Fibroblast of lung (primary cell): ENCODE measurements at regions not wholly inside any gene's neighbourhood (a gene's known extent, or its start where the extent isn't known, plus 50 kb on each side); places are given as distances from the start of the nearest gene placed in this dataset.

Source experiments
- DNase-seq, 2 donors: peaks; one replicate each; pipeline versions ENCODE4 v3.0.0 to v3.0.0-alpha.2; 2010; ENCODE audit warnings: low read depth in 2 of 2
- H2AFZ ChIP-seq: 2 replicates; pipeline ENCODE4 v1.5.1; 2012; ENCODE audit warnings: low read length, control low read depth, inconsistent platforms
- H3K27ac ChIP-seq: 2 replicates; pipeline ENCODE4 v1.5.1; 2011; ENCODE audit warnings: low read length, control low read depth; ENCODE audit not compliant: insufficient read depth
- H3K27me3 ChIP-seq: 2 replicates; pipeline ENCODE4 v1.5.1; 2011; ENCODE audit warnings: mild to moderate bottlenecking, low read length; ENCODE audit not compliant: control insufficient read depth, insufficient read depth
- H3K36me3 ChIP-seq: 2 replicates; pipeline ENCODE4 v1.5.1; 2011; ENCODE audit warnings: low read length; ENCODE audit not compliant: control insufficient read depth, insufficient read depth
- H3K4me1 ChIP-seq: 2 replicates; pipeline ENCODE4 v1.5.1; 2011; ENCODE audit warnings: low read length; ENCODE audit not compliant: control insufficient read depth, insufficient read depth; ENCODE audit errors: extremely low read depth
- H3K4me2 ChIP-seq: 2 replicates; pipeline ENCODE4 v1.5.1; 2011; ENCODE audit warnings: low read length, control low read depth; ENCODE audit not compliant: insufficient read depth; ENCODE audit errors: extremely low read depth
- H3K4me3 ChIP-seq, 4 experiments: fragments of 200-600 bp in 1 of 4; sonication (generic) in 1 of 4; replicated peaks in 1 of 4; 2 replicates each; pipeline ENCODE4 v1.5.1; 2011 to 2016; ENCODE audit warnings: low read length in 4 of 4, low read depth in 3 of 4, mild to moderate bottlenecking in 3 of 4, control low read depth in 2 of 4, inconsistent platforms in 1 of 4, mixed read lengths in 1 of 4; ENCODE audit not compliant: insufficient read depth in 1 of 4; ENCODE audit errors: control extremely low read depth in 1 of 4
- H3K79me2 ChIP-seq: 2 replicates; pipeline ENCODE4 v1.5.1; 2012; ENCODE audit warnings: mild to moderate bottlenecking, low read length, inconsistent platforms; ENCODE audit not compliant: control insufficient read depth, insufficient read depth
- H3K9ac ChIP-seq: 2 replicates; pipeline ENCODE4 v1.5.1; 2011; ENCODE audit warnings: mild to moderate bottlenecking, low read length, control low read depth; ENCODE audit not compliant: insufficient read depth
- H3K9me3 ChIP-seq: 2 replicates; pipeline ENCODE4 v1.5.1; 2012; ENCODE audit warnings: low read depth, low read length; ENCODE audit not compliant: control insufficient read depth, insufficient read depth
- H4K20me1 ChIP-seq: 2 replicates; pipeline ENCODE4 v1.5.1; 2011; ENCODE audit warnings: low read length; ENCODE audit not compliant: control insufficient read depth, insufficient read depth; ENCODE audit errors: extremely low read depth
- CTCF ChIP-seq, 2 donors: IDR thresholded peaks in 1 of 2; conservative IDR thresholded peaks in 1 of 2; 1 replicate in 1 of 2; 2 replicates in 1 of 2; pipeline ENCODE4 v1.5.1; 2011 to 2012; ENCODE audit warnings: low read length in 2 of 2, control low read depth in 1 of 2, inconsistent platforms in 1 of 2, low read depth in 1 of 2, mild to moderate bottlenecking in 1 of 2
- EZH2 ChIP-seq: IDR thresholded peaks from 2 replicates; pipeline ENCODE4 v1.5.1; 2012; ENCODE audit warnings: low read length, control low read depth, mild to moderate bottlenecking; ENCODE audit errors: missing control alignments

- DNase-seq, result no peak
- Histone ChIP-seq H3K27me3 (no peaks in the 10 kb centered on the region), H3K9ac (no peak overlapping the region), H3K36me3 (no peaks in the 10 kb centered on the region), H3K4me1 (no peaks in the 10 kb centered on the region), H3K4me2 (no peak overlapping the region), H3K9me3 (no peaks in the 10 kb centered on the region), H2AFZ (no peak overlapping the region), H3K79me2 (no peaks in the 10 kb centered on the region), H4K20me1 (no peaks in the 10 kb centered on the region), H3K27ac (no peak overlapping the region), H3K4me3 (no peak overlapping the region)
- TF ChIP-seq CTCF (conservative IDR thresholded peaks at IDR 0.05 in 1 of 2, IDR thresholded peaks at IDR 0.05 in 1 of 2; ENCODE audit: low read depth in 1 of 2, low read length in 2 of 2), result no peak
- TF ChIP-seq EZH2, result no peak
Observed at GRCh38 chr12:125387206-125387605, 322.0 kb downstream of the AACS start.

- no peak for DNase-seq
- no peak overlapping the region for H3K9ac ChIP-seq
- H3K4me1 ChIP-seq, result no peaks in the 10 kb centered on the region
- no peak for TF ChIP-seq EZH2
- TF ChIP-seq CTCF (conservative IDR thresholded peaks at IDR 0.05 in 1 of 2, IDR thresholded peaks at IDR 0.05 in 1 of 2; ENCODE audit: low read depth in 1 of 2, low read length in 2 of 2), result no peak
- H2AFZ ChIP-seq, result no peak overlapping the region
- no peak overlapping the region for H3K4me3 ChIP-seq
- H3K9me3 ChIP-seq, result no peaks in the 10 kb centered on the region
- no peak overlapping the region for H3K27ac ChIP-seq
- H3K79me2 ChIP-seq, result no peaks in the 10 kb centered on the region
- H3K27me3 ChIP-seq, result no peaks in the 10 kb centered on the region
- H4K20me1 ChIP-seq, result no peaks in the 10 kb centered on the region
- no peaks in the 10 kb centered on the region for H3K36me3 ChIP-seq
- H3K4me2 ChIP-seq, result no peak overlapping the region
Observed at GRCh38 chr12:125389061-125389697, 323.9 kb downstream of the AACS start.

- Histone ChIP-seq H2AFZ (no peak overlapping the region), H3K9me3 (no peaks in the 10 kb centered on the region), H3K9ac (no peak overlapping the region), H3K27ac (no peak overlapping the region), H3K36me3 (no peaks in the 10 kb centered on the region), H3K27me3 (no peaks in the 10 kb centered on the region), H4K20me1 (no peaks in the 10 kb centered on the region), H3K4me2 (no peak overlapping the region), H3K4me1 (no peaks in the 10 kb centered on the region), H3K79me2 (no peaks in the 10 kb centered on the region), H3K4me3 (no peak overlapping the region)
- TF ChIP-seq EZH2 (no peak), CTCF (conservative IDR thresholded peaks at IDR 0.05 in 1 of 2, IDR thresholded peaks at IDR 0.05 in 1 of 2; ENCODE audit: low read depth in 1 of 2, low read length in 2 of 2) (no peak)
- DNase-seq, result no peak
Observed at GRCh38 chr12:125393569-125393968, 328.3 kb downstream of the AACS start.
